TTC549 (cell line): ENCODE measurements at regions not wholly inside any gene's neighbourhood (a gene's known extent, or its start where the extent isn't known, plus 50 kb on each side); places are given as distances from the start of the nearest gene placed in this dataset.

Experiments
- FAIRE-seq: peaks from 2 replicates; lab custom pipeline; 2012; peaks lifted over from hg19 to GRCh38; lab: Jason Lieb, UNC

GRCh38 chr12:127238107-127238506 lies 1028.9 kb upstream of the TMEM132C start:
- no peak for FAIRE-seq

GRCh38 chr12:127239781-127240180 lies 1027.2 kb upstream of the TMEM132C start:
- FAIRE-seq = no peak

GRCh38 chr12:127240249-127240929 lies 1026.6 kb upstream of the TMEM132C start:
- no peak for FAIRE-seq

GRCh38 chr12:127241072-127241817 lies 1025.7 kb upstream of the TMEM132C start:
- FAIRE-seq = no peak

- FAIRE-seq = no peak
These were observed 1022.0 kb upstream of the TMEM132C start for GRCh38 chr12:127245009-127245408.

GRCh38 chr12:127245437-127245836 lies 1021.5 kb upstream of the TMEM132C start:
- no peak for FAIRE-seq

- no peak for FAIRE-seq
These were observed 1019.0 kb upstream of the TMEM132C start for GRCh38 chr12:127247937-127248336.

GRCh38 chr12:127249428-127249827 lies 1017.5 kb upstream of the TMEM132C start:
- FAIRE-seq = no peak

- no peak for FAIRE-seq
These were observed 1013.1 kb upstream of the TMEM132C start for GRCh38 chr12:127253797-127254327.

- no peak for FAIRE-seq
These were observed 1012.5 kb upstream of the TMEM132C start for GRCh38 chr12:127254420-127254955.

GRCh38 chr12:127257366-127257935 lies 1009.5 kb upstream of the TMEM132C start:
- FAIRE-seq = no peak

- no peak for FAIRE-seq
These were observed 1006.4 kb upstream of the TMEM132C start for GRCh38 chr12:127260531-127260930.

- FAIRE-seq = no peak
These were observed 1006.0 kb upstream of the TMEM132C start for GRCh38 chr12:127260999-127261398.

GRCh38 chr12:127262615-127263014 lies 1004.4 kb upstream of the TMEM132C start:
- no peak for FAIRE-seq

GRCh38 chr12:127263621-127264020 lies 1003.3 kb upstream of the TMEM132C start:
- FAIRE-seq = no peak

GRCh38 chr12:127267128-127267527 lies 999.8 kb upstream of the TMEM132C start:
- no peak for FAIRE-seq

GRCh38 chr12:127268213-127268612 lies 998.8 kb upstream of the TMEM132C start:
- FAIRE-seq = no peak

- FAIRE-seq = no peak
These were observed 998.1 kb upstream of the TMEM132C start for GRCh38 chr12:127268706-127269425.

- no peak for FAIRE-seq
These were observed 996.8 kb upstream of the TMEM132C start for GRCh38 chr12:127270193-127270592.

GRCh38 chr12:127271776-127272175 lies 995.2 kb upstream of the TMEM132C start:
- FAIRE-seq = no peak

GRCh38 chr12:127272864-127273263 lies 994.1 kb upstream of the TMEM132C start:
- no peak for FAIRE-seq

GRCh38 chr12:127273626-127274025 lies 993.3 kb upstream of the TMEM132C start:
- FAIRE-seq = no peak
